Effector memory CD8-positive, alpha-beta T cell (primary cell): ENCODE measurements at regions not wholly inside any gene's neighbourhood (a gene's known extent, or its start where the extent isn't known, plus 50 kb on each side); places are given as distances from the start of the nearest gene placed in this dataset.
A peak's percentile ranks its signal among the peaks of the same experiment; 100 is the strongest.

Source experiments
- ATAC-seq: fragments of 150-1000 bp; cut with Tn5 transposase; replicated peaks from 2 replicates; pipeline ENCODE4 v1.10.0; 2021; ENCODE audit warnings: mild to moderate bottlenecking, moderate library complexity
- DNase-seq, 3 experiments: peaks; one replicate each; pipeline ENCODE4 v3.0.0; 2021
- H3K27ac Mint-ChIP-seq, 2 donors: one replicate each; pipeline ENCODE4 v1.8.0; 2022; ENCODE audit warnings: mild to moderate bottlenecking in 2 of 2, mixed read lengths in 2 of 2, moderate library complexity in 2 of 2
- H3K27me3 Mint-ChIP-seq, 2 donors: one replicate each; pipeline ENCODE4 v1.8.0; 2022; ENCODE audit warnings: mixed read lengths in 2 of 2
- H3K36me3 Mint-ChIP-seq: one replicate; pipeline ENCODE4 v1.8.0; 2022; ENCODE audit warnings: mild to moderate bottlenecking, moderate library complexity, mixed read lengths; ENCODE audit not compliant: insufficient read depth
- H3K4me1 Mint-ChIP-seq, 2 donors: one replicate each; pipeline ENCODE4 v1.8.0; 2022; ENCODE audit warnings: low read depth in 2 of 2, mixed read lengths in 2 of 2
- H3K4me3 Mint-ChIP-seq, 2 donors: one replicate each; pipeline ENCODE4 v1.8.0; 2022; ENCODE audit warnings: mild to moderate bottlenecking in 2 of 2, mixed read lengths in 2 of 2, moderate library complexity in 2 of 2
- H3K9me3 Mint-ChIP-seq, 2 donors: one replicate each; pipeline ENCODE4 v1.8.0; 2022; ENCODE audit warnings: mixed read lengths in 2 of 2

DNA sequence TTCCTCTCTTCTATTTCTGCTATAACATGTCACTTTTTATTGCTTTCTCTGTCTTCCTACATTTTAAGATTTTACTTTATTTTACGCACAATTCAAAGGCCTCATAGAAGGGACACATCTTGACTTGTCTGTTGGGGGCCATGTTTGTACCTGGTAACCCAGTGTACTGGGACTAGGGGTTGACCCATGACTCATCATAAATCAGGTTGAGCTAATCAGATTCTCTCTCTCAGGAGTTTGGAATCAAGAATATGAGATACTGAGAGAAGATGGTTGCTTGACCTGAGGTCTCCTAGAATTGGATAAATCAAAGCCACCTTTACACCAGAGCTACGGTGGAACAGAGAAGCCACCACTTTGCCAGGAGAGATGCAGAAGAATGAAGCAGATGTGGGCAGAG lies 153.0 kb downstream of the UXS1 start:
- ATAC-seq (no peak), DNase-seq (no peak)
- Mint-ChIP-seq H3K27ac (no peak overlapping the region), H3K4me3 (no peak overlapping the region), H3K9me3 (no peaks in the 10 kb centered on the region), H3K36me3 (no peaks in the 10 kb centered on the region), H3K27me3 (no peaks in the 10 kb centered on the region), H3K4me1 (peaks cover 3 to 8% of the 10 kb centered on the region in 2 donors)

DNA sequence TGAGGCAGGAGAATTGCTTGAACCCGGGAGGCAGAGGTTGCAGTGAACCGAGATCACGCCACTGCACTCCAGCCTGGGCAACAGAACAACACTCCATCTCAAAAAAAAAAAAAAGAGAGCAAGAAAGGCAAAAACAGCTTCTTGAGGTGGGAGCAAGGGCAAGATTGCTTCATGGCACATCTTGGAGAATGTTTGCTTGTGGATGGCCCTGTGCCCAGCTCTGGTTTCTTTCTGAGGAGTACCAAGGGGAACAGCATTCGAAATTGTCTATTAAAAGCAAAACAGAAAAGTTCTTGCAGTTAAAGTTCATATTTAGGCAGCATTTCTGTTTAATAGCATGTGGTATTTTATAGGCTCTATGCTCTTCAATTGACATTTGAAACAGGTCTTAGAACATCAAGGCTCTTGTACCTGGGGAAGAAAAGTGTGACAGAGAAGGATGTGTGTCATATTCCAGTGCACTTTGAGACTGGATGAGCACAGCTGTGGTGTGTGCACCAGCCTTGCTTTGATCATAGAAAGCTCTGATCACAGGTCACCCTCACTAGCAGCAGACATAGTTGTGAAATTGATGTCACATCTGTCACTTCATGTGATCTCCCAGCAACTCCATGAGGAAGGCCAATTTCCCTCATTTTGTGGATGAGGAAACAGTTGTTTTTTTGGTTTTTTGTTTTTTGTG lies 154.3 kb downstream of the UXS1 start:
- Mint-ChIP-seq H3K4me3 (no peak overlapping the region), H3K9me3 (no peaks in the 10 kb centered on the region), H3K27me3 (no peaks in the 10 kb centered on the region), H3K36me3 (no peaks in the 10 kb centered on the region), H3K4me1 (peaks cover 3 to 8% of the 10 kb centered on the region in 2 donors), H3K27ac (peak overlapping the region in 1 of 2 donors; percentile 81)
- ATAC-seq (no peak), DNase-seq (no peak)

GRCh38 chr2:106038601-106039375 lies 155.3 kb downstream of the UXS1 start:
- no peaks in the 10 kb centered on the region for H3K36me3 Mint-ChIP-seq
- H3K4me3 Mint-ChIP-seq, result peak overlapping the region in 1 of 2 donors; percentile 6
- DNase-seq, result no peak
- H3K9me3 Mint-ChIP-seq, result no peaks in the 10 kb centered on the region
- H3K27me3 Mint-ChIP-seq, result no peaks in the 10 kb centered on the region
- no peak for ATAC-seq
- H3K27ac Mint-ChIP-seq, result peak overlapping the region; percentile 42 to 55
- peaks cover 3 to 8% of the 10 kb centered on the region in 2 donors for H3K4me1 Mint-ChIP-seq

DNA sequence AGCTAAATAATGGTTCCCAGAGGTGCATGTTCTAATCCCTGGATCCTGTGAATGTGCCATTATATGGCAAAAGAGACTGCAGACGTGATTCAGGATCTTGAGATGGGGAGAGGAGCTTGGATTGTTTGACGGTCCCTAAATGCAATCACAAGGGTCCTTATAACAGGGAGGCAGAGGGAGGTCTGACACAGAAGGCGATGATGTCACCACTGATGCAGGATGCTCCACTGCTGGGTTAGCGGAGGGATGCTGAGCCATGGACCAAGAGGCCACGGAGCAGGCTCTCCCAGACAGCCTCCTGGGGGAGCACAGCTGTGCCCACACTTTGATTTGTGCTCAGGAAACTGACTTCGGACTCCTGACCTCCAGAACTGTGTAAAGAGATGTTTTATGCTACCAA lies 156.2 kb downstream of the UXS1 start:
- DNase-seq (no peak), ATAC-seq (no peak)
- no peaks in the 10 kb centered on the region for H3K27me3 Mint-ChIP-seq
- H3K4me1 Mint-ChIP-seq, result peaks cover 3 to 8% of the 10 kb centered on the region in 2 donors
- peak overlapping the region in 1 of 2 donors; percentile 6 for H3K4me3 Mint-ChIP-seq
- H3K27ac Mint-ChIP-seq, result peak overlapping the region; percentile 13 to 42
- no peaks in the 10 kb centered on the region for H3K9me3 Mint-ChIP-seq
- no peaks in the 10 kb centered on the region for H3K36me3 Mint-ChIP-seq

GRCh38 chr2:106037262-106037661 lies 156.8 kb downstream of the UXS1 start:
- Mint-ChIP-seq H3K4me1 (peaks cover 3 to 8% of the 10 kb centered on the region in 2 donors), H3K36me3 (no peaks in the 10 kb centered on the region), H3K9me3 (no peaks in the 10 kb centered on the region), H3K4me3 (no peak overlapping the region), H3K27ac (no peak overlapping the region), H3K27me3 (no peaks in the 10 kb centered on the region)
- DNase-seq (no peak), ATAC-seq (no peak)

- Mint-ChIP-seq H3K27ac (no peak overlapping the region), H3K36me3 (no peaks in the 10 kb centered on the region), H3K27me3 (no peaks in the 10 kb centered on the region), H3K4me1 (peaks cover 3 to 8% of the 10 kb centered on the region in 2 donors), H3K9me3 (no peaks in the 10 kb centered on the region), H3K4me3 (no peak overlapping the region)
- DNase-seq (no peak), ATAC-seq (no peak)
Observed at GRCh38 chr2:106034325-106034724, 159.8 kb downstream of the UXS1 start.

- ATAC-seq (no peak), DNase-seq (no peak)
- H3K9me3 Mint-ChIP-seq, result no peaks in the 10 kb centered on the region
- peaks cover 6 to 7% of the 10 kb centered on the region in 2 donors for H3K4me1 Mint-ChIP-seq
- H3K36me3 Mint-ChIP-seq, result no peaks in the 10 kb centered on the region
- H3K4me3 Mint-ChIP-seq, result no peak overlapping the region
- H3K27me3 Mint-ChIP-seq, result no peaks in the 10 kb centered on the region
- H3K27ac Mint-ChIP-seq, result no peak overlapping the region
Observed at GRCh38 chr2:106032676-106033075, 161.4 kb downstream of the UXS1 start.

GRCh38 chr2:106030287-106031268 lies 163.5 kb downstream of the UXS1 start:
- Mint-ChIP-seq H3K9me3 (no peaks in the 10 kb centered on the region), H3K4me3 (no peak overlapping the region), H3K27me3 (no peaks in the 10 kb centered on the region), H3K27ac (no peak overlapping the region), H3K36me3 (no peaks in the 10 kb centered on the region), H3K4me1 (peaks cover 14 to 15% of the 10 kb centered on the region in 2 donors)
- DNase-seq (no peak), ATAC-seq (no peak)

DNA sequence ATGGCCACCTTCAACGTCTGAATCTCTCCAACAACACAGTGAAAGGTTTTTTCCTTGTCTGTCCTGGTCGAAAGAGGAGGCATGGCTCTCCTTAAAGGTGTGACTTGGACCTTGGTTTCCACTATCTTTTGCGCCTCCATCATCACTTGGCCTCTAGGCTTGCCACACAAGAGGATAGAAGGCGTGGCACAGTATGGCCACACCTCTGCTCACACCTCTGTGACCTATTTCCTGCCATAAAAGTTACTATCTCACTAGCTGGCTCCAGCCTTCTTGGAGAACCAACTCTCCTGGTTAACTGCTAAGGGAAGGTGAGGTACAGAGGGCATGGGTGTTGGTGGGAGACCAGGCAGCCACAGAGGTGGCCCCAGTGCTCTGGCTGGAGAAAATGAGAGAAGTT lies 165.9 kb downstream of the UXS1 start:
- Mint-ChIP-seq H3K36me3 (no peaks in the 10 kb centered on the region), H3K27me3 (no peaks in the 10 kb centered on the region), H3K4me3 (no peak overlapping the region), H3K9me3 (no peaks in the 10 kb centered on the region), H3K4me1 (peaks cover 14 to 15% of the 10 kb centered on the region in 2 donors), H3K27ac (peak overlapping the region in 1 of 2 donors; percentile 25)
- DNase-seq (peak in 1 of 3 experiments; percentile 5), ATAC-seq (peak; percentile 58)

GRCh38 chr2:106026271-106027190 lies 167.6 kb downstream of the UXS1 start:
- H3K4me1 Mint-ChIP-seq, result peaks cover 14 to 15% of the 10 kb centered on the region in 2 donors
- ATAC-seq (no peak), DNase-seq (no peak)
- no peaks in the 10 kb centered on the region for H3K36me3 Mint-ChIP-seq
- H3K27me3 Mint-ChIP-seq, result no peaks in the 10 kb centered on the region
- H3K27ac Mint-ChIP-seq, result no peak overlapping the region
- H3K9me3 Mint-ChIP-seq, result no peaks in the 10 kb centered on the region
- no peak overlapping the region for H3K4me3 Mint-ChIP-seq

DNA sequence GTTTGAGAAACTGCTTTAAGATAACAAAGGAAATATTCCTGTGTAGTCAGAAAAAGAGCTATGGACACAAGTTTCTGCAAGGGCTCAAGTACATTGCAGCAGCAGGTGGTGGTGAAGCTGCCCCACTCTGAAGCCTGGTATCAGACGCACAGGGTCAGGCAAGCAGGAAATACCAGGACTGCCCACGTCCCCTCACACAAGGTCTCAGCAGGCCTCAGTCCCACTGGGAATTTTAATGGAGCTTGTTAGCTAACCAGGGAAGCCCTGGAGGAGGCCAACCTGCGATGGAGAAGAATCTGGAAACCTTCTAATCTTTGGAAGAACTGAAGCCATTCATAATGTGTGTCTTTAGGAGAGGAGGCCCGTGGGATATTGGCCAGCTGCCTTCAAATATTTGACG lies 168.3 kb downstream of the UXS1 start:
- ATAC-seq (no peak), DNase-seq (no peak)
- H3K36me3 Mint-ChIP-seq, result no peaks in the 10 kb centered on the region
- H3K4me3 Mint-ChIP-seq, result no peak overlapping the region
- no peaks in the 10 kb centered on the region for H3K27me3 Mint-ChIP-seq
- H3K9me3 Mint-ChIP-seq, result no peaks in the 10 kb centered on the region
- peaks cover 15 to 16% of the 10 kb centered on the region in 2 donors for H3K4me1 Mint-ChIP-seq
- H3K27ac Mint-ChIP-seq, result no peak overlapping the region

DNA sequence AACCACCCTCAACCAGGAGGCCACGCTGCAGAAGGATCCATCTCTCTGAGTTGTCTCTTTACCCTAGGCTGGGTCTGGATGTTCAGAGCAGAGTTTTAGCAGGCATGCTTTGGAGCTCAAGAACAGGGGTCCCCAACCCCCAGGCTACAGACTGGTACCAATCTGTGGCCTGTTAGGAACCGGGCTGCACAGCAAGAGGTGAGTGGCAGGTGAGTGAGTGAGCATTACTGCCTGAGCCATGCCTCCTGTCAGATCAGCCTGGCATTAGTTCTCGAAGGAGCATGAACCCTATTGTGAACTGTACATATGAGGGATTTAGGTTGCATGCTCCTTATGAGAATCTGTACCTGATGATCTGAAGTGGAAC lies 172.5 kb downstream of the UXS1 start:
- Mint-ChIP-seq H3K4me3 (no peak overlapping the region), H3K4me1 (peaks cover 12 to 16% of the 10 kb centered on the region in 2 donors), H3K36me3 (no peaks in the 10 kb centered on the region), H3K9me3 (no peaks in the 10 kb centered on the region), H3K27ac (no peak overlapping the region), H3K27me3 (no peaks in the 10 kb centered on the region)
- no peak for ATAC-seq
- DNase-seq, result no peak
